KBM-7 (cell line): ENCODE measurements at regions not wholly inside any gene's neighbourhood (a gene's known extent, or its start where the extent isn't known, plus 50 kb on each side); places are given as distances from the start of the nearest gene placed in this dataset.
"Not testable (repeated sequence)": the region's sequence is repeated elsewhere in the genome, so short reads cannot be mapped to it uniquely, and the experiment has no call there.

ENCODE experiments used
- DNase-seq: peaks from one replicate; pipeline ENCODE4 v3.0.0-alpha.2; 2015
- in situ Hi-C: fragments of 300-500 bp; cut with MboI; formaldehyde crosslinking; loops from 2 replicates; pipeline ENCODE4 v1.14.3; 2020; ENCODE audit warnings: low sequenced_read_pairs, low pct_unique_long_range_greater_than_20kb, mixed read lengths

- DNase-seq, in situ Hi-C loops: not testable (repeated sequence)
Measured at GRCh38 chr11:106317208-106317773, 239.8 kb downstream of the AASDHPPT start.

- in situ Hi-C loops: no loop called here
- DNase-seq: no peak
Measured at GRCh38 chr11:106321601-106322000, 244.1 kb downstream of the AASDHPPT start.

GRCh38 chr11:106322106-106322505 lies 244.6 kb downstream of the AASDHPPT start:
- in situ Hi-C loops: no loop called here
- DNase-seq: no peak

GRCh38 chr11:106326087-106326486 lies 248.6 kb downstream of the AASDHPPT start:
- in situ Hi-C loops: no loop called here
- no peak for DNase-seq

GRCh38 chr11:106327134-106327533 lies 249.7 kb downstream of the AASDHPPT start:
- in situ Hi-C loops: no loop called here
- DNase-seq: no peak

GRCh38 chr11:106327637-106328036 lies 250.2 kb downstream of the AASDHPPT start:
- no peak for DNase-seq
- in situ Hi-C loops: no loop called here

GRCh38 chr11:106329273-106330018 lies 252.0 kb downstream of the AASDHPPT start:
- no peak for DNase-seq
- in situ Hi-C loops: no loop called here

- in situ Hi-C loops: no loop called here
- DNase-seq: no peak
Measured at GRCh38 chr11:106331176-106331575, 253.7 kb downstream of the AASDHPPT start.

GRCh38 chr11:106333678-106334077 lies 256.2 kb downstream of the AASDHPPT start:
- in situ Hi-C loops: no loop called here
- DNase-seq: no peak

- in situ Hi-C loops: no loop called here
- DNase-seq: no peak
Measured at GRCh38 chr11:106344394-106344793, 266.9 kb downstream of the AASDHPPT start.

- DNase-seq: no peak
- in situ Hi-C loops: no loop called here
Measured at GRCh38 chr11:106344966-106345365, 267.5 kb downstream of the AASDHPPT start.

GRCh38 chr11:106353031-106353430 lies 275.6 kb downstream of the AASDHPPT start:
- in situ Hi-C loops: no loop called here
- no peak for DNase-seq

GRCh38 chr11:106369224-106369623 lies 291.8 kb downstream of the AASDHPPT start:
- DNase-seq: no peak
- in situ Hi-C loops: no loop called here

- no peak for DNase-seq
- in situ Hi-C loops: no loop called here
Measured at GRCh38 chr11:106378513-106379179, 301.2 kb downstream of the AASDHPPT start.

GRCh38 chr11:106379265-106379664 lies 301.8 kb downstream of the AASDHPPT start:
- DNase-seq: no peak
- in situ Hi-C loops: no loop called here

GRCh38 chr11:106379712-106380111 lies 302.2 kb downstream of the AASDHPPT start:
- in situ Hi-C loops: no loop called here
- no peak for DNase-seq

- no peak for DNase-seq
- in situ Hi-C loops: no loop called here
Measured at GRCh38 chr11:106381895-106382294, 304.4 kb downstream of the AASDHPPT start.

- DNase-seq: no peak
- in situ Hi-C loops: no loop called here
Measured at GRCh38 chr11:106384429-106384828, 307.0 kb downstream of the AASDHPPT start.

- DNase-seq: no peak
- in situ Hi-C loops: no loop called here
Measured at GRCh38 chr11:106386519-106386918, 309.1 kb downstream of the AASDHPPT start.

GRCh38 chr11:106389101-106389500 lies 311.6 kb downstream of the AASDHPPT start:
- DNase-seq: no peak
- in situ Hi-C loops: no loop called here
